ENCODE measurements at regions not wholly inside any gene's neighbourhood (a gene's known extent, or its start where the extent isn't known, plus 50 kb on each side); places are given as distances from the start of the nearest gene placed in this dataset.

DNA sequence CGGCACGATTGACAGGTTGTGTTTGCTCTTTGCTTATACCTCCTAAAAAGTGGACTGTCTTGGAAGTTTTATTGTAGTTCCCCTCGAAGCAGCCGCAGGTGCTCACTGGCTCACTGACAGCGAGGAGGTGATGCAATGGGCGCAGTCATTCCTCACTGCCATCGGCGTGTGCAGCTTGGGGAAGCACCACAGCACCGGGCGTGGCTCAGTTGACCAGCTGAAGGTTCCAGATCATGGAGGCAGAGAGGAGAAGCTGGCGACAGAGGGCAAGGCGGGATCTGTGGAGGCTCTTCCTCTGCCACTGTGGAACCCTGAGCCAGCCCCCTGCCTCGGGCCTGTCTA is 72.1 kb upstream of the TNRC6C start:
- no peak for TF ChIP-seq POLR2A (IDR thresholded peaks at IDR 0.05; ENCODE audit: low read depth)
- TF ChIP-seq, protein P1, sequence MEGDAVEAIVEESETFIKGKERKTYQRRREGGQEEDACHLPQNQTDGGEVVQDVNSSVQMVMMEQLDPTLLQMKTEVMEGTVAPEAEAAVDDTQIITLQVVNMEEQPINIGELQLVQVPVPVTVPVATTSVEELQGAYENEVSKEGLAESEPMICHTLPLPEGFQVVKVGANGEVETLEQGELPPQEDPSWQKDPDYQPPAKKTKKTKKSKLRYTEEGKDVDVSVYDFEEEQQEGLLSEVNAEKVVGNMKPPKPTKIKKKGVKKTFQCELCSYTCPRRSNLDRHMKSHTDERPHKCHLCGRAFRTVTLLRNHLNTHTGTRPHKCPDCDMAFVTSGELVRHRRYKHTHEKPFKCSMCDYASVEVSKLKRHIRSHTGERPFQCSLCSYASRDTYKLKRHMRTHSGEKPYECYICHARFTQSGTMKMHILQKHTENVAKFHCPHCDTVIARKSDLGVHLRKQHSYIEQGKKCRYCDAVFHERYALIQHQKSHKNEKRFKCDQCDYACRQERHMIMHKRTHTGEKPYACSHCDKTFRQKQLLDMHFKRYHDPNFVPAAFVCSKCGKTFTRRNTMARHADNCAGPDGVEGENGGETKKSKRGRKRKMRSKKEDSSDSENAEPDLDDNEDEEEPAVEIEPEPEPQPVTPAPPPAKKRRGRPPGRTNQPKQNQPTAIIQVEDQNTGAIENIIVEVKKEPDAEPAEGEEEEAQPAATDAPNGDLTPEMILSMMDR (IDR thresholded peaks at IDR 0.05): no peak
- no peak for TF ChIP-seq EP300 (IDR thresholded peaks at IDR 0.05)
